ENCODE measurements at regions not wholly inside any gene's neighbourhood (a gene's known extent, or its start where the extent isn't known, plus 50 kb on each side); places are given as distances from the start of the nearest gene placed in this dataset.
A peak's percentile ranks its signal among the peaks of the same experiment; 100 is the strongest.

- Histone ChIP-seq H3K4me1 (ENCODE audit: control insufficient read depth, insufficient read depth, low read length, poor library complexity, severe bottlenecking) (no peaks in the 10 kb centered on the region), H3K27me3 (ENCODE audit: control insufficient read depth, insufficient read depth, low read length) (no peaks in the 10 kb centered on the region), H3K27ac (ENCODE audit: insufficient read depth, low read length, poor library complexity, severe bottlenecking) (no peak overlapping the region), H3K36me3 (ENCODE audit: control insufficient read depth, insufficient read depth, low read length) (no peaks in the 10 kb centered on the region), H3K4me3 (ENCODE audit: low read depth, low read length) (no peak overlapping the region), H3K9me3 (ENCODE audit: control insufficient read depth in 2 of 2, low read length in 2 of 2) (no peaks in the 10 kb centered on the region)
- H3K4me3 Mint-ChIP-seq = no peak overlapping the region
- no peak for ATAC-seq (ENCODE audit: low read depth in 2 of 2)
- no peaks in the 10 kb centered on the region for H3K36me3 Mint-ChIP-seq
- no peak for DNase-seq
- peaks cover 4% of the 10 kb centered on the region for H3K27me3 Mint-ChIP-seq
- H3K9me3 Mint-ChIP-seq = no peaks in the 10 kb centered on the region
- H3K27ac Mint-ChIP-seq = peak overlapping the region in 2 of 3 donors; percentile 30 to 85
- H3K4me1 Mint-ChIP-seq = peaks cover 0 to 19% (median 0%) of the 10 kb centered on the region in 4 donors
These were observed 70.6 kb upstream of the KLF7 start for GRCh38 chr2:207236156-207236935.

GRCh38 chr2:207238831-207239701 lies 73.3 kb upstream of the KLF7 start:
- no peak overlapping the region for H3K27ac ChIP-seq (ENCODE audit: insufficient read depth, low read length, poor library complexity, severe bottlenecking)
- H3K4me3 ChIP-seq (ENCODE audit: low read depth, low read length) = no peak overlapping the region
- no peaks in the 10 kb centered on the region for H3K36me3 ChIP-seq (ENCODE audit: control insufficient read depth, insufficient read depth, low read length)
- H3K9me3 Mint-ChIP-seq = no peaks in the 10 kb centered on the region
- H3K27me3 Mint-ChIP-seq = no peaks in the 10 kb centered on the region
- H3K4me3 Mint-ChIP-seq = no peak overlapping the region
- H3K4me1 ChIP-seq (ENCODE audit: control insufficient read depth, insufficient read depth, low read length, poor library complexity, severe bottlenecking) = no peaks in the 10 kb centered on the region
- H3K27ac Mint-ChIP-seq = no peak overlapping the region
- H3K9me3 ChIP-seq (ENCODE audit: control insufficient read depth in 2 of 2, low read length in 2 of 2) = no peaks in the 10 kb centered on the region
- ATAC-seq (ENCODE audit: low read depth in 2 of 2) (no peak), DNase-seq (no peak)
- H3K36me3 Mint-ChIP-seq = no peaks in the 10 kb centered on the region
- H3K27me3 ChIP-seq (ENCODE audit: control insufficient read depth, insufficient read depth, low read length) = no peaks in the 10 kb centered on the region
- peaks cover 0 to 15% (median 0%) of the 10 kb centered on the region in 4 donors for H3K4me1 Mint-ChIP-seq

GRCh38 chr2:207239754-207240494 lies 74.2 kb upstream of the KLF7 start:
- H3K36me3 ChIP-seq (ENCODE audit: control insufficient read depth, insufficient read depth, low read length) = no peaks in the 10 kb centered on the region
- no peaks in the 10 kb centered on the region for H3K4me1 ChIP-seq (ENCODE audit: control insufficient read depth, insufficient read depth, low read length, poor library complexity, severe bottlenecking)
- H3K27ac ChIP-seq (ENCODE audit: insufficient read depth, low read length, poor library complexity, severe bottlenecking) = no peak overlapping the region
- peak overlapping the region in 1 of 3 donors; percentile 59 for H3K27ac Mint-ChIP-seq
- H3K4me3 ChIP-seq (ENCODE audit: low read depth, low read length) = no peak overlapping the region
- H3K27me3 ChIP-seq (ENCODE audit: control insufficient read depth, insufficient read depth, low read length) = no peaks in the 10 kb centered on the region
- H3K27me3 Mint-ChIP-seq = no peaks in the 10 kb centered on the region
- DNase-seq (peak in 1 of 3 donors; percentile 47), ATAC-seq (ENCODE audit: low read depth in 2 of 2) (peak in 1 of 2 donors; percentile 19)
- H3K9me3 Mint-ChIP-seq = no peaks in the 10 kb centered on the region
- H3K4me3 Mint-ChIP-seq = no peak overlapping the region
- H3K4me1 Mint-ChIP-seq = peaks cover 0 to 15% (median 0%) of the 10 kb centered on the region in 4 donors
- H3K36me3 Mint-ChIP-seq = no peaks in the 10 kb centered on the region
- H3K9me3 ChIP-seq (ENCODE audit: control insufficient read depth in 2 of 2, low read length in 2 of 2) = no peaks in the 10 kb centered on the region

GRCh38 chr2:207240649-207241048 lies 74.9 kb upstream of the KLF7 start:
- Histone ChIP-seq H3K4me3 (ENCODE audit: low read depth, low read length) (no peak overlapping the region), H3K4me1 (ENCODE audit: control insufficient read depth, insufficient read depth, low read length, poor library complexity, severe bottlenecking) (no peaks in the 10 kb centered on the region), H3K9me3 (ENCODE audit: control insufficient read depth in 2 of 2, low read length in 2 of 2) (no peaks in the 10 kb centered on the region), H3K27ac (ENCODE audit: insufficient read depth, low read length, poor library complexity, severe bottlenecking) (no peak overlapping the region), H3K27me3 (ENCODE audit: control insufficient read depth, insufficient read depth, low read length) (no peaks in the 10 kb centered on the region), H3K36me3 (ENCODE audit: control insufficient read depth, insufficient read depth, low read length) (no peaks in the 10 kb centered on the region)
- H3K27ac Mint-ChIP-seq = no peak overlapping the region
- peaks cover 0 to 15% (median 0%) of the 10 kb centered on the region in 4 donors for H3K4me1 Mint-ChIP-seq
- ATAC-seq (ENCODE audit: low read depth in 2 of 2) (no peak), DNase-seq (peak in 1 of 3 donors; percentile 23)
- H3K9me3 Mint-ChIP-seq = no peaks in the 10 kb centered on the region
- no peaks in the 10 kb centered on the region for H3K27me3 Mint-ChIP-seq
- H3K36me3 Mint-ChIP-seq = no peaks in the 10 kb centered on the region
- H3K4me3 Mint-ChIP-seq = no peak overlapping the region

- H3K36me3 ChIP-seq (ENCODE audit: control insufficient read depth, insufficient read depth, low read length) = no peaks in the 10 kb centered on the region
- H3K9me3 Mint-ChIP-seq = no peaks in the 10 kb centered on the region
- H3K4me3 ChIP-seq (ENCODE audit: low read depth, low read length) = no peak overlapping the region
- ATAC-seq (ENCODE audit: low read depth in 2 of 2) = no peak
- no peaks in the 10 kb centered on the region for H3K27me3 Mint-ChIP-seq
- no peak overlapping the region for H3K27ac Mint-ChIP-seq
- peak in 1 of 3 donors; percentile 26 for DNase-seq
- no peaks in the 10 kb centered on the region for H3K27me3 ChIP-seq (ENCODE audit: control insufficient read depth, insufficient read depth, low read length)
- H3K4me3 Mint-ChIP-seq = no peak overlapping the region
- H3K9me3 ChIP-seq (ENCODE audit: control insufficient read depth in 2 of 2, low read length in 2 of 2) = no peaks in the 10 kb centered on the region
- H3K36me3 Mint-ChIP-seq = no peaks in the 10 kb centered on the region
- peaks cover 0 to 15% (median 0%) of the 10 kb centered on the region in 4 donors for H3K4me1 Mint-ChIP-seq
- no peak overlapping the region for H3K27ac ChIP-seq (ENCODE audit: insufficient read depth, low read length, poor library complexity, severe bottlenecking)
- H3K4me1 ChIP-seq (ENCODE audit: control insufficient read depth, insufficient read depth, low read length, poor library complexity, severe bottlenecking) = no peaks in the 10 kb centered on the region
These were observed 75.5 kb upstream of the KLF7 start for GRCh38 chr2:207241198-207241597.

GRCh38 chr2:207243601-207244000 lies 77.9 kb upstream of the KLF7 start:
- Mint-ChIP-seq H3K36me3 (no peaks in the 10 kb centered on the region), H3K27ac (no peak overlapping the region), H3K4me1 (peaks cover 0 to 12% (median 0%) of the 10 kb centered on the region in 4 donors), H3K4me3 (no peak overlapping the region), H3K27me3 (no peaks in the 10 kb centered on the region), H3K9me3 (no peaks in the 10 kb centered on the region)
- Histone ChIP-seq H3K9me3 (ENCODE audit: control insufficient read depth in 2 of 2, low read length in 2 of 2) (no peaks in the 10 kb centered on the region), H3K27me3 (ENCODE audit: control insufficient read depth, insufficient read depth, low read length) (no peaks in the 10 kb centered on the region), H3K36me3 (ENCODE audit: control insufficient read depth, insufficient read depth, low read length) (no peaks in the 10 kb centered on the region), H3K4me1 (ENCODE audit: control insufficient read depth, insufficient read depth, low read length, poor library complexity, severe bottlenecking) (no peaks in the 10 kb centered on the region), H3K27ac (ENCODE audit: insufficient read depth, low read length, poor library complexity, severe bottlenecking) (no peak overlapping the region), H3K4me3 (ENCODE audit: low read depth, low read length) (no peak overlapping the region)
- ATAC-seq (ENCODE audit: low read depth in 2 of 2) (no peak), DNase-seq (no peak)

- Mint-ChIP-seq H3K4me3 (no peak overlapping the region), H3K36me3 (no peaks in the 10 kb centered on the region), H3K27ac (no peak overlapping the region), H3K27me3 (no peaks in the 10 kb centered on the region), H3K4me1 (peaks cover 0 to 4% (median 0%) of the 10 kb centered on the region in 4 donors), H3K9me3 (no peaks in the 10 kb centered on the region)
- Histone ChIP-seq H3K4me1 (ENCODE audit: control insufficient read depth, insufficient read depth, low read length, poor library complexity, severe bottlenecking) (no peaks in the 10 kb centered on the region), H3K9me3 (ENCODE audit: control insufficient read depth in 2 of 2, low read length in 2 of 2) (no peaks in the 10 kb centered on the region), H3K27ac (ENCODE audit: insufficient read depth, low read length, poor library complexity, severe bottlenecking) (no peak overlapping the region), H3K4me3 (ENCODE audit: low read depth, low read length) (no peak overlapping the region), H3K36me3 (ENCODE audit: control insufficient read depth, insufficient read depth, low read length) (no peaks in the 10 kb centered on the region), H3K27me3 (ENCODE audit: control insufficient read depth, insufficient read depth, low read length) (no peaks in the 10 kb centered on the region)
- DNase-seq (no peak), ATAC-seq (ENCODE audit: low read depth in 2 of 2) (no peak)
These were observed 79.5 kb upstream of the KLF7 start for GRCh38 chr2:207244971-207245925.
